Glutamatergic neuron (in vitro differentiated cells): ENCODE measurements at regions not wholly inside any gene's neighbourhood (a gene's known extent, or its start where the extent isn't known, plus 50 kb on each side); places are given as distances from the start of the nearest gene placed in this dataset.

Source experiments
- DNase-seq: peaks from one replicate; pipeline ENCODE4 v3.0.0; 2022
- H3K27ac Mint-ChIP-seq: one replicate; pipeline ENCODE4 v1.8.0; 2020; ENCODE audit warnings: mild to moderate bottlenecking, mixed read lengths, inconsistent platforms; ENCODE audit not compliant: unreplicated experiment
- H3K27me3 Mint-ChIP-seq: one replicate; pipeline ENCODE4 v1.8.0; 2020; ENCODE audit warnings: mild to moderate bottlenecking, moderate library complexity, mixed read lengths, inconsistent platforms; ENCODE audit not compliant: unreplicated experiment
- H3K36me3 Mint-ChIP-seq: one replicate; pipeline ENCODE4 v1.8.0; 2020; ENCODE audit warnings: mild to moderate bottlenecking, mixed read lengths, inconsistent platforms; ENCODE audit not compliant: unreplicated experiment
- H3K4me1 Mint-ChIP-seq: one replicate; pipeline ENCODE4 v1.8.0; 2020; ENCODE audit warnings: mild to moderate bottlenecking, low read depth, mixed read lengths, inconsistent platforms; ENCODE audit not compliant: unreplicated experiment
- H3K4me3 Mint-ChIP-seq: one replicate; pipeline ENCODE4 v1.8.0; 2020; ENCODE audit warnings: mild to moderate bottlenecking, mixed read lengths, inconsistent platforms; ENCODE audit not compliant: unreplicated experiment
- H3K9me3 Mint-ChIP-seq: one replicate; pipeline ENCODE4 v1.8.0; 2020; ENCODE audit warnings: mild to moderate bottlenecking, moderate library complexity, mixed read lengths, inconsistent platforms; ENCODE audit not compliant: unreplicated experiment
- TF ChIP-seq, protein P1 (sequence below): fragments of 200-600 bp; sonication (generic); IDR thresholded peaks from one replicate; pipeline ENCODE4 v1.5.0; 2021; ENCODE audit not compliant: partially characterized antibody, unreplicated experiment

DNA sequence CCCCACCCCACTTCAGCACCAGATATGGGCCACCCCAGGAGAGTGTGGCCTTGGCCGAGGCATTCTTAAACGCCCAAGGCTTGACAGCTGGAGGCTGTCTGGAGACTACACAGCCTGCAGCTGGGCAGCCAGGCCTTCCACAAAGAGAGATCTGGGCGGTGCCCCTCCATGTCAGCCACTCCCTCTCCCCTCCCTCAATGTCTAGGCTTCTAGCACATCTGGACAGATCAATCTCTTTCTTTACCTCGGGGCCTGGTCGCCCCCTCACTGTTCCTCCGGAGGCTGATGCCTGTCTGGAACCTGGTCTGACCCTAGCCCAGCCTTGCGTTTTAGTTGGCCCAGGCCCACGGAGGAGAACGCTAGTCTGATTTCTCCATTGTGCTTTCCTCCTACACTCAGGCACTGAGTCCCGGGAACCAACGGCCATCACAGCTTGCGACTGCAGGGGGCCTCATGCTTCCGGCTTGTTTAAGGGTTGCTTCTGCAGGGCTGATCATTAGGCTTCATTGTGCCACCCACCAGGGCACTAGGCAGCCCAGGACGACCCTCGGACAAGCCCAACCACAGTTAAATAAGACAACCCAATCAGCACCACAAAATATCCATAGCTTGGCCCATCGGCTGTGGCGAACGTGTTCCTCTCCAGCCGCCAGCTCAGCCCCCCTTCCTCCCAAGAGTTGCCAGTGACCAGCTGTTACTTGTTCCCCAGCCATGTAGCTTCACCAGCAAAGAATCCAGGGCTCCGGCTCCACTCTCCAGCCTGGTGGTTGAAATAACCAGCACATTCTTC is 200.6 kb downstream of the BCOR start:
- H3K9me3 Mint-ChIP-seq, result peaks cover 4% of the 10 kb centered on the region
- H3K36me3 Mint-ChIP-seq, result no peaks in the 10 kb centered on the region

DNA sequence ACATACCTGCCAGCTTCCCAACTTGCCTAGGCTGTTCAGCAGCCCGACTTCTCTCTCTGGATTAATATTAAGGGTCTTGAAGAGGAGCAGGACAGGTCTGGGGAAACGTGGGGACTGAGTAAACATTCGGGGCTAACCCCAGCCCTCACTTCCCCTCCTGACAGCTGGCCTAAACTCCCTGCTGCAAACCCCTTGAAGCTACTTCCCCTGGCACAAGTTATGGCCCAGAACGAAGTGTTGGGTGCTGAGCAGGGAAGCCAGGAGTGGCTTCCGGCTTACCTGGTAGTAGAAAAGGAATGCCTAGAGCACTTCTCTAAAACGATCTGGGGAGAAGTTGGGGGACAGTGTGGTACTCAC is 200.0 kb downstream of the BCOR start:
- TF ChIP-seq, protein P1, sequence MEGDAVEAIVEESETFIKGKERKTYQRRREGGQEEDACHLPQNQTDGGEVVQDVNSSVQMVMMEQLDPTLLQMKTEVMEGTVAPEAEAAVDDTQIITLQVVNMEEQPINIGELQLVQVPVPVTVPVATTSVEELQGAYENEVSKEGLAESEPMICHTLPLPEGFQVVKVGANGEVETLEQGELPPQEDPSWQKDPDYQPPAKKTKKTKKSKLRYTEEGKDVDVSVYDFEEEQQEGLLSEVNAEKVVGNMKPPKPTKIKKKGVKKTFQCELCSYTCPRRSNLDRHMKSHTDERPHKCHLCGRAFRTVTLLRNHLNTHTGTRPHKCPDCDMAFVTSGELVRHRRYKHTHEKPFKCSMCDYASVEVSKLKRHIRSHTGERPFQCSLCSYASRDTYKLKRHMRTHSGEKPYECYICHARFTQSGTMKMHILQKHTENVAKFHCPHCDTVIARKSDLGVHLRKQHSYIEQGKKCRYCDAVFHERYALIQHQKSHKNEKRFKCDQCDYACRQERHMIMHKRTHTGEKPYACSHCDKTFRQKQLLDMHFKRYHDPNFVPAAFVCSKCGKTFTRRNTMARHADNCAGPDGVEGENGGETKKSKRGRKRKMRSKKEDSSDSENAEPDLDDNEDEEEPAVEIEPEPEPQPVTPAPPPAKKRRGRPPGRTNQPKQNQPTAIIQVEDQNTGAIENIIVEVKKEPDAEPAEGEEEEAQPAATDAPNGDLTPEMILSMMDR, result no peak
- Mint-ChIP-seq H3K36me3 (no peaks in the 10 kb centered on the region), H3K4me3 (no peak overlapping the region), H3K27ac (peak overlapping the region; percentile 17), H3K27me3 (no peaks in the 10 kb centered on the region), H3K9me3 (peaks cover 4% of the 10 kb centered on the region), H3K4me1 (peaks cover 15% of the 10 kb centered on the region)
- DNase-seq, result no peak

More for the DNA sequence above, 200.6 kb downstream of the BCOR start:
- peaks cover 15% of the 10 kb centered on the region for H3K4me1 Mint-ChIP-seq
- no peak overlapping the region for H3K4me3 Mint-ChIP-seq
- TF ChIP-seq, protein P1, result no peak
- no peak for DNase-seq
- peak overlapping the region; percentile 17 for H3K27ac Mint-ChIP-seq
- H3K27me3 Mint-ChIP-seq, result no peaks in the 10 kb centered on the region

DNA sequence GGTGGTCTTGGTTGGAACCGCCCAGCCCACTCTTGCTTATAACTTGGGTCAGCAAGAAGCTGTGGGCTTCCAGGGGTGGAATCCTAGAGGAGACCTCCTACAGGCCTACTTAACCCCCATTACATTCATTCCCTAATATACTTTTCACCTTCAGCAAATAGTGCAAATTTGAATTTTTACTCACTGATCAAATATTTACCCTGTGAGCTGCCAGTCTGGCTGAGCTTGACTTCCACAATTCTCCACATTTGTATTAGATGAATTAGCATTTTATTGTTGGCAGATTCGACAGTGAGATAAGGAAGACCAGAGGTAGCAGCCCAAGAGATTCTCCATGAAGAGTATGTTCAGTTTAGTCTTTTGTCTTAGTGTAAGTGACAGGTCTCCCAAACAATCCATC is 199.6 kb downstream of the BCOR start:
- H3K4me3 Mint-ChIP-seq, result no peak overlapping the region
- H3K27ac Mint-ChIP-seq, result no peak overlapping the region
- peaks cover 4% of the 10 kb centered on the region for H3K9me3 Mint-ChIP-seq
- no peaks in the 10 kb centered on the region for H3K27me3 Mint-ChIP-seq
- H3K4me1 Mint-ChIP-seq, result peaks cover 15% of the 10 kb centered on the region
- H3K36me3 Mint-ChIP-seq, result no peaks in the 10 kb centered on the region
- no peak for DNase-seq
- TF ChIP-seq, protein P1, result no peak

DNA sequence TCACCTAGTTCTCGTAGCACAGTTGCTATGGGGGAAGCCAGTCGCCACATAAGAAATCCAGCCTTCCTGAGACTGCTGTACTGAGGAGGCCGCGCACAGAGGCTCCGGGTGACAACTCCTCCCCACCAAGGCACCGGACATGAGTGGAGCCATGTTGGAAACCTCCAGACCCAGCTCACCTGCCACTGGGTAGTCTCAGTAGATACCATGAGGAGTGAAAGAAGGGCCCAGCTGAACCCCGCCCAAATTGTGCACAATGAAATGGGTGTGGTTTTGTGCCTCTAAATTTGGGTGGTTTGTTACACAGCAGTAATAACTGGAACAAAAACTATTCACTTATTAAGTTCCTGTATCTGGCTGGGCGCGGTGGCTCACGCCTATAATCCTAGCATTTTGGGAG is 198.7 kb downstream of the BCOR start:
- Mint-ChIP-seq H3K4me3 (no peak overlapping the region), H3K27me3 (no peaks in the 10 kb centered on the region), H3K27ac (no peak overlapping the region), H3K36me3 (no peaks in the 10 kb centered on the region), H3K9me3 (peaks cover 4% of the 10 kb centered on the region), H3K4me1 (peaks cover 15% of the 10 kb centered on the region)
- DNase-seq, result no peak
- TF ChIP-seq, protein P1, result no peak
